H9 (cell line): ENCODE measurements at regions not wholly inside any gene's neighbourhood (a gene's known extent, or its start where the extent isn't known, plus 50 kb on each side); places are given as distances from the start of the nearest gene placed in this dataset.
A peak's percentile ranks its signal among the peaks of the same experiment; 100 is the strongest.

Source experiments
- DNase-seq: peaks from one replicate; pipeline ENCODE4 v3.0.0-alpha.2; 2017
- H2AFZ ChIP-seq: one replicate; pipeline ENCODE4 v1.6.1; 2013; ENCODE audit warnings: mild to moderate bottlenecking, low read length, control low read depth, moderate library complexity
- H2AK5ac ChIP-seq: 2 replicates; pipeline ENCODE4 v1.6.1; 2013; ENCODE audit warnings: low read length, control low read depth, mixed read lengths; ENCODE audit not compliant: insufficient read length
- H2BK120ac ChIP-seq: one replicate; pipeline ENCODE4 v1.6.1; 2013; ENCODE audit warnings: low read depth, mild to moderate bottlenecking, low read length, control low read depth, inconsistent platforms; ENCODE audit not compliant: poor library complexity, severe bottlenecking
- H2BK12ac ChIP-seq: 2 replicates; pipeline ENCODE4 v1.6.1; 2013; ENCODE audit warnings: low read length, control low read depth, mixed read lengths, low read depth; ENCODE audit not compliant: insufficient read length
- H2BK15ac ChIP-seq: 2 replicates; pipeline ENCODE4 v1.6.1; 2013; ENCODE audit warnings: low read depth, low read length, control low read depth
- H2BK20ac ChIP-seq: one replicate; pipeline ENCODE4 v1.6.1; 2013; ENCODE audit warnings: low read depth, mild to moderate bottlenecking, low read length, control low read depth, inconsistent platforms; ENCODE audit not compliant: poor library complexity, severe bottlenecking
- H2BK5ac ChIP-seq: 2 replicates; pipeline ENCODE4 v1.6.1; 2013; ENCODE audit warnings: low read length, control low read depth, mixed read lengths; ENCODE audit not compliant: insufficient read length
- H3K14ac ChIP-seq: 2 replicates; pipeline ENCODE4 v1.6.1; 2013; ENCODE audit warnings: low read length, control low read depth; ENCODE audit not compliant: insufficient read depth
- H3K18ac ChIP-seq: 2 replicates; pipeline ENCODE4 v1.6.1; 2013; ENCODE audit warnings: low read depth, mild to moderate bottlenecking, mixed read lengths, low read length, control low read depth; ENCODE audit not compliant: insufficient read length
- H3K23ac ChIP-seq: 2 replicates; pipeline ENCODE4 v1.6.1; 2013; ENCODE audit warnings: low read length, control low read depth, mixed read lengths, low read depth; ENCODE audit not compliant: insufficient read length
- H3K23me2 ChIP-seq: 2 replicates; pipeline ENCODE4 v1.6.1; 2013; ENCODE audit warnings: low read depth, mild to moderate bottlenecking, mixed read lengths, low read length, control low read depth; ENCODE audit not compliant: insufficient read length, poor library complexity, severe bottlenecking
- H3K27ac ChIP-seq: 2 replicates; pipeline ENCODE4 v1.5.1; 2013; ENCODE audit warnings: low read length, control low read depth, mixed read lengths, low read depth; ENCODE audit not compliant: insufficient read length
- H3K27me3 ChIP-seq: 2 replicates; pipeline ENCODE4 v1.6.1; 2013; ENCODE audit warnings: low read length, control low read depth, inconsistent platforms; ENCODE audit not compliant: insufficient read depth
- H3K4ac ChIP-seq: 2 replicates; pipeline ENCODE4 v1.6.1; 2013; ENCODE audit warnings: low read depth, mild to moderate bottlenecking, control low read depth, inconsistent platforms, low read length, moderate library complexity
- H3K4me1 ChIP-seq: 2 replicates; pipeline ENCODE4 v1.6.1; 2013; ENCODE audit warnings: low read length, control low read depth, inconsistent platforms; ENCODE audit not compliant: insufficient read depth
- H3K4me2 ChIP-seq: 2 replicates; pipeline ENCODE4 v1.6.1; 2013; ENCODE audit warnings: low read length, control low read depth, mixed read lengths; ENCODE audit not compliant: insufficient read length, insufficient read depth
- H3K56ac ChIP-seq: 2 replicates; pipeline ENCODE4 v1.6.1; 2013; ENCODE audit warnings: low read depth, mild to moderate bottlenecking, mixed read lengths, low read length, control low read depth; ENCODE audit not compliant: insufficient read length
- H3K79me1 ChIP-seq: 2 replicates; pipeline ENCODE4 v1.6.1; 2013; ENCODE audit warnings: low read depth, mild to moderate bottlenecking, moderate library complexity, low read length, control low read depth, inconsistent platforms; ENCODE audit not compliant: insufficient read depth, poor library complexity, severe bottlenecking
- H3K79me2 ChIP-seq: 2 replicates; pipeline ENCODE4 v1.6.1; 2013; ENCODE audit warnings: low read length, control low read depth, inconsistent platforms; ENCODE audit not compliant: insufficient read depth
- H3K9ac ChIP-seq: 2 replicates; pipeline ENCODE4 v1.6.1; 2013; ENCODE audit warnings: low read length, control low read depth, mixed read lengths; ENCODE audit not compliant: insufficient read length; ENCODE audit errors: extremely low read depth
- H3K9me3 ChIP-seq: one replicate; pipeline ENCODE4 v1.6.1; 2013; ENCODE audit warnings: low read depth, low read length, inconsistent platforms; ENCODE audit not compliant: control insufficient read depth
- H3T11ph ChIP-seq: one replicate; pipeline ENCODE4 v1.6.1; 2013; ENCODE audit warnings: mild to moderate bottlenecking, low read length, control low read depth, inconsistent platforms
- H4K20me1 ChIP-seq: one replicate; pipeline ENCODE4 v1.6.1; 2013; ENCODE audit not compliant: control insufficient read depth, insufficient read length, insufficient read depth
- H4K5ac ChIP-seq: 2 replicates; pipeline ENCODE4 v1.6.1; 2013; ENCODE audit warnings: low read depth, mild to moderate bottlenecking, mixed read lengths, low read length, control low read depth; ENCODE audit not compliant: insufficient read length
- H4K8ac ChIP-seq: replicated peaks from 2 replicates; pipeline ENCODE4 v1.6.1; 2013; ENCODE audit warnings: low read length, control low read depth, mixed read lengths, low read depth; ENCODE audit not compliant: insufficient read length
- H4K91ac ChIP-seq: 2 replicates; pipeline ENCODE4 v1.6.1; 2013; ENCODE audit warnings: low read depth, mild to moderate bottlenecking, moderate library complexity, mixed read lengths, low read length, control low read depth; ENCODE audit not compliant: insufficient read length
- H3K27ac Mint-ChIP-seq, 3 experiments: 2 replicates in 2 of 3; 3 replicates in 1 of 3; pipeline ENCODE4 v1.8.0; 2020 to 2021; ENCODE audit warnings: mixed read lengths in 3 of 3, mild to moderate bottlenecking in 1 of 3, moderate library complexity in 1 of 3
- H3K27me3 Mint-ChIP-seq: 2 replicates; pipeline ENCODE4 v1.8.0; 2021; ENCODE audit warnings: low read depth, mild to moderate bottlenecking, moderate library complexity, mixed read lengths
- H3K36me3 Mint-ChIP-seq, 3 experiments: 2 replicates in 2 of 3; 3 replicates in 1 of 3; pipeline ENCODE4 v1.8.0; 2020 to 2021; ENCODE audit warnings: low read depth in 3 of 3, mixed read lengths in 3 of 3; ENCODE audit not compliant: insufficient read depth in 1 of 3
- H3K4me1 Mint-ChIP-seq, 2 experiments: 2 replicates each; pipeline ENCODE4 v1.8.0; 2020; ENCODE audit warnings: mixed read lengths in 2 of 2
- H3K4me3 Mint-ChIP-seq, 2 experiments: 2 replicates in 1 of 2; 3 replicates in 1 of 2; pipeline ENCODE4 v1.8.0; 2020 to 2021; ENCODE audit warnings: mild to moderate bottlenecking in 2 of 2, mixed read lengths in 2 of 2, moderate library complexity in 1 of 2
- H3K9me3 Mint-ChIP-seq, 2 experiments: 2 replicates in 1 of 2; 3 replicates in 1 of 2; pipeline ENCODE4 v1.8.0; 2020; ENCODE audit warnings: mild to moderate bottlenecking in 2 of 2, mixed read lengths in 2 of 2, moderate library complexity in 1 of 2
- WGBS: extraction: QIAGEN DNeasy Blood & Tissue Kit; methylation state at CpG from one replicate; pipeline ENCODE4 v1.1.7; 2013; ENCODE audit warnings: missing lambda C conversion rate, low lambda C conversion rate, mixed read lengths; ENCODE audit not compliant: insufficient read length; ENCODE audit errors: extremely low coverage; 5-methylcytosine and 5-hydroxymethylcytosine counted together
- TF ChIP-seq, protein P1 (sequence below): fragments of 200-600 bp; sonication (generic); conservative IDR thresholded peaks from 3 replicates; pipeline ENCODE4 v1.8.0; 2021; ENCODE audit warnings: antibody characterized with exemption, mild to moderate bottlenecking

DNA sequence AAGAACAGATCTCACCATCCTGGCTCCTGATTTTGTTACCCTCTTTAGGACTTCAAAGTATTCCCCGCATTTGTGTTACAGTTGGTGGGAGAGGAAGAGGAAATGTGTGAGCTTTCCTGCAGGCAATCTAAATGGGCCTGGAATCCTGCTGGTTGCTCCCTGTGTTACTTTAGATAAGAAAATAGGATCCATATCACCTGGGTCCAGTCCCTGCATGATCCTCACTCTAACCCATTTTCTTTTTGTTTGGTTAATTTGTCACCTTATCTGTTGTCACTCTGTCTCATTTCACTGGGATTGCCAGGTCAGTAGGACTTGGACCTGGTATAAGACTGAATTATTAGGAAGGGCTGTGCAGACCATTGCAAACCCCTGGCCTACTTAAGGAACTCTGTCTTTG lies 175.9 kb upstream of the GJE1 start:
- Mint-ChIP-seq H3K4me3 (no peak overlapping the region; a peak in 1 of 5 replicates), H3K27ac (peak overlapping the region; percentile 5 to 45 (median 30); a peak in 3 of 7 replicates), H3K36me3 (peaks cover 24 to 38% (median 34%) of the 10 kb centered on the region in 3 experiments), H3K27me3 (no peaks in the 10 kb centered on the region), H3K4me1 (peaks cover 17 to 27% of the 10 kb centered on the region in 2 experiments), H3K9me3 (peaks cover 23 to 42% of the 10 kb centered on the region in 2 experiments)
- peaks cover 7% of the 10 kb centered on the region; the same call in 1 of the 2 replicates for H3K4me1 ChIP-seq
- no peak overlapping the region for H3K9ac ChIP-seq
- H4K20me1 ChIP-seq, result no peaks in the 10 kb centered on the region
- no peak overlapping the region for H3K27ac ChIP-seq
- H3K18ac ChIP-seq, result no peak overlapping the region
- no peak overlapping the region for H2AK5ac ChIP-seq
- no peak for DNase-seq
- H2BK15ac ChIP-seq, result no peak overlapping the region
- no peak overlapping the region for H3K14ac ChIP-seq
- H2BK12ac ChIP-seq, result no peak overlapping the region
- no peak overlapping the region for H2BK120ac ChIP-seq
- H3K9me3 ChIP-seq, result peaks cover 5% of the 10 kb centered on the region
- H3K79me1 ChIP-seq, result no peaks in the 10 kb centered on the region
- no peak overlapping the region for H3T11ph ChIP-seq
- no peak overlapping the region for H3K4me2 ChIP-seq
- no peak overlapping the region for H4K5ac ChIP-seq
- no peak overlapping the region for H2BK20ac ChIP-seq
- H3K27me3 ChIP-seq, result no peaks in the 10 kb centered on the region
- H4K8ac ChIP-seq, result no peak overlapping the region
- no peak overlapping the region for H4K91ac ChIP-seq
- TF ChIP-seq, protein P1, sequence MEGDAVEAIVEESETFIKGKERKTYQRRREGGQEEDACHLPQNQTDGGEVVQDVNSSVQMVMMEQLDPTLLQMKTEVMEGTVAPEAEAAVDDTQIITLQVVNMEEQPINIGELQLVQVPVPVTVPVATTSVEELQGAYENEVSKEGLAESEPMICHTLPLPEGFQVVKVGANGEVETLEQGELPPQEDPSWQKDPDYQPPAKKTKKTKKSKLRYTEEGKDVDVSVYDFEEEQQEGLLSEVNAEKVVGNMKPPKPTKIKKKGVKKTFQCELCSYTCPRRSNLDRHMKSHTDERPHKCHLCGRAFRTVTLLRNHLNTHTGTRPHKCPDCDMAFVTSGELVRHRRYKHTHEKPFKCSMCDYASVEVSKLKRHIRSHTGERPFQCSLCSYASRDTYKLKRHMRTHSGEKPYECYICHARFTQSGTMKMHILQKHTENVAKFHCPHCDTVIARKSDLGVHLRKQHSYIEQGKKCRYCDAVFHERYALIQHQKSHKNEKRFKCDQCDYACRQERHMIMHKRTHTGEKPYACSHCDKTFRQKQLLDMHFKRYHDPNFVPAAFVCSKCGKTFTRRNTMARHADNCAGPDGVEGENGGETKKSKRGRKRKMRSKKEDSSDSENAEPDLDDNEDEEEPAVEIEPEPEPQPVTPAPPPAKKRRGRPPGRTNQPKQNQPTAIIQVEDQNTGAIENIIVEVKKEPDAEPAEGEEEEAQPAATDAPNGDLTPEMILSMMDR, result no peak
- no peak overlapping the region for H3K23ac ChIP-seq
- no CpG with 5 or more reads among the region's 1 CpG for WGBS
- no peak overlapping the region for H3K56ac ChIP-seq
- no peak overlapping the region for H2AFZ ChIP-seq
- H3K4ac ChIP-seq, result no peak overlapping the region
- H3K79me2 ChIP-seq, result no peaks in the 10 kb centered on the region; the same call in 1 of the 2 replicates
- H2BK5ac ChIP-seq, result no peak overlapping the region
- no peaks in the 10 kb centered on the region for H3K23me2 ChIP-seq
